ENCODE measurements at regions not wholly inside any gene's neighbourhood (a gene's known extent, or its start where the extent isn't known, plus 50 kb on each side); places are given as distances from the start of the nearest gene placed in this dataset.

GRCh38 chrX:9338986-9339385, 125.9 kb upstream of the TBL1X start:
- H3K79me1 ChIP-seq (ENCODE audit: low read length) = no peaks in the 10 kb centered on the region
- H3K27ac ChIP-seq (ENCODE audit: low read depth, low read length) = no peak overlapping the region
- H3K4ac ChIP-seq (ENCODE audit: low read depth, low read length) = no peak overlapping the region
- no peak overlapping the region for H3K9ac ChIP-seq (ENCODE audit: low read length)
- H3K4me2 ChIP-seq (ENCODE audit: low read length) = no peak overlapping the region
- no peak overlapping the region for H2BK5ac ChIP-seq (ENCODE audit: low read length)
- H3K36me3 ChIP-seq (ENCODE audit: control insufficient read depth, insufficient read depth, low read length) = no peaks in the 10 kb centered on the region
- H4K8ac ChIP-seq (ENCODE audit: low read depth, low read length) = no peak overlapping the region
- DNase-seq = no peak
- no peak overlapping the region for H4K5ac ChIP-seq (ENCODE audit: low read length)
- no peaks in the 10 kb centered on the region for H3K79me2 ChIP-seq (ENCODE audit: control insufficient read depth, insufficient read depth, low read length)
- H3K27me3 ChIP-seq (ENCODE audit: insufficient read depth, low read length, poor library complexity) = no peaks in the 10 kb centered on the region
- H3K4me3 ChIP-seq (ENCODE audit: low read length) = no peak overlapping the region
- no peak overlapping the region for H3K56ac ChIP-seq (ENCODE audit: low read length)
- no CpG with 5 or more reads among the region's 10 CpGs for WGBS (ENCODE audit: extremely low coverage, insufficient coverage, low lambda C conversion rate)
- H3K23ac ChIP-seq (ENCODE audit: low read length) = no peak overlapping the region
- H2BK120ac ChIP-seq (ENCODE audit: low read depth, low read length) = no peak overlapping the region
- no peak overlapping the region for H3K18ac ChIP-seq (ENCODE audit: low read length)
- H2BK15ac ChIP-seq (replicated peaks; ENCODE audit: low read depth) = no peak overlapping the region
- no peak overlapping the region for H2AK5ac ChIP-seq (ENCODE audit: low read length)
- H3K4me1 ChIP-seq (ENCODE audit: control insufficient read depth, low read depth, low read length) = no peaks in the 10 kb centered on the region

GRCh38 chrX:9339603-9340491, 125.0 kb upstream of the TBL1X start:
- H3K27ac ChIP-seq (ENCODE audit: low read depth, low read length) = no peak overlapping the region
- H3K79me1 ChIP-seq (ENCODE audit: low read length) = no peaks in the 10 kb centered on the region
- no peaks in the 10 kb centered on the region for H3K36me3 ChIP-seq (ENCODE audit: control insufficient read depth, insufficient read depth, low read length)
- no peak overlapping the region for H2BK120ac ChIP-seq (ENCODE audit: low read depth, low read length)
- H3K4me2 ChIP-seq (ENCODE audit: low read length) = no peak overlapping the region
- H3K9ac ChIP-seq (ENCODE audit: low read length) = no peak overlapping the region
- WGBS (ENCODE audit: extremely low coverage, insufficient coverage, low lambda C conversion rate) = no CpG with 5 or more reads among the region's 13 CpGs
- no peaks in the 10 kb centered on the region for H3K79me2 ChIP-seq (ENCODE audit: control insufficient read depth, insufficient read depth, low read length)
- no peak overlapping the region for H3K56ac ChIP-seq (ENCODE audit: low read length)
- no peak for DNase-seq
- H3K4me1 ChIP-seq (ENCODE audit: control insufficient read depth, low read depth, low read length) = no peaks in the 10 kb centered on the region
- no peak overlapping the region for H3K4me3 ChIP-seq (ENCODE audit: low read length)
- H2BK15ac ChIP-seq (replicated peaks; ENCODE audit: low read depth) = no peak overlapping the region
- H4K8ac ChIP-seq (ENCODE audit: low read depth, low read length) = no peak overlapping the region
- no peak overlapping the region for H3K23ac ChIP-seq (ENCODE audit: low read length)
- H3K18ac ChIP-seq (ENCODE audit: low read length) = no peak overlapping the region
- no peaks in the 10 kb centered on the region for H3K27me3 ChIP-seq (ENCODE audit: insufficient read depth, low read length, poor library complexity)
- H2AK5ac ChIP-seq (ENCODE audit: low read length) = no peak overlapping the region
- H3K4ac ChIP-seq (ENCODE audit: low read depth, low read length) = no peak overlapping the region
- H2BK5ac ChIP-seq (ENCODE audit: low read length) = no peak overlapping the region
- no peak overlapping the region for H4K5ac ChIP-seq (ENCODE audit: low read length)

- Histone ChIP-seq H2BK15ac (replicated peaks; ENCODE audit: low read depth) (no peak overlapping the region), H3K4ac (ENCODE audit: low read depth, low read length) (no peak overlapping the region), H4K5ac (ENCODE audit: low read length) (no peak overlapping the region), H3K4me2 (ENCODE audit: low read length) (no peak overlapping the region), H2AK5ac (ENCODE audit: low read length) (no peak overlapping the region), H3K23ac (ENCODE audit: low read length) (no peak overlapping the region), H3K18ac (ENCODE audit: low read length) (peak overlapping the region; percentile 90), H3K79me2 (ENCODE audit: control insufficient read depth, insufficient read depth, low read length) (no peaks in the 10 kb centered on the region), H2BK120ac (ENCODE audit: low read depth, low read length) (peak overlapping the region; percentile 82), H3K27ac (ENCODE audit: low read depth, low read length) (no peak overlapping the region), H3K4me1 (ENCODE audit: control insufficient read depth, low read depth, low read length) (no peaks in the 10 kb centered on the region), H3K4me3 (ENCODE audit: low read length) (no peak overlapping the region), H3K56ac (ENCODE audit: low read length) (peak overlapping the region; percentile 5), H3K36me3 (ENCODE audit: control insufficient read depth, insufficient read depth, low read length) (no peaks in the 10 kb centered on the region), H4K8ac (ENCODE audit: low read depth, low read length) (no peak overlapping the region), H3K27me3 (ENCODE audit: insufficient read depth, low read length, poor library complexity) (no peaks in the 10 kb centered on the region), H3K9ac (ENCODE audit: low read length) (no peak overlapping the region), H2BK5ac (ENCODE audit: low read length) (no peak overlapping the region), H3K79me1 (ENCODE audit: low read length) (no peaks in the 10 kb centered on the region)
- no CpG with 5 or more reads among the region's 16 CpGs for WGBS (ENCODE audit: extremely low coverage, insufficient coverage, low lambda C conversion rate)
- DNase-seq = peak; percentile 47
Measured at GRCh38 chrX:9340598-9341290, 124.1 kb upstream of the TBL1X start.

GRCh38 chrX:9341291-9342201, 123.3 kb upstream of the TBL1X start:
- Histone ChIP-seq H3K36me3 (ENCODE audit: control insufficient read depth, insufficient read depth, low read length) (no peaks in the 10 kb centered on the region), H3K27ac (ENCODE audit: low read depth, low read length) (no peak overlapping the region), H3K18ac (ENCODE audit: low read length) (peak overlapping the region; percentile 90), H3K4me1 (ENCODE audit: control insufficient read depth, low read depth, low read length) (no peaks in the 10 kb centered on the region), H3K9ac (ENCODE audit: low read length) (no peak overlapping the region), H2BK5ac (ENCODE audit: low read length) (no peak overlapping the region), H2AK5ac (ENCODE audit: low read length) (no peak overlapping the region), H2BK120ac (ENCODE audit: low read depth, low read length) (peak overlapping the region; percentile 73), H3K4me2 (ENCODE audit: low read length) (no peak overlapping the region), H2BK15ac (replicated peaks; ENCODE audit: low read depth) (no peak overlapping the region), H4K8ac (ENCODE audit: low read depth, low read length) (no peak overlapping the region), H3K56ac (ENCODE audit: low read length) (peak overlapping the region; percentile 3), H3K79me2 (ENCODE audit: control insufficient read depth, insufficient read depth, low read length) (no peaks in the 10 kb centered on the region), H3K23ac (ENCODE audit: low read length) (no peak overlapping the region), H3K27me3 (ENCODE audit: insufficient read depth, low read length, poor library complexity) (no peaks in the 10 kb centered on the region), H3K4me3 (ENCODE audit: low read length) (no peak overlapping the region), H3K79me1 (ENCODE audit: low read length) (no peaks in the 10 kb centered on the region), H4K5ac (ENCODE audit: low read length) (no peak overlapping the region), H3K4ac (ENCODE audit: low read depth, low read length) (no peak overlapping the region)
- WGBS (ENCODE audit: extremely low coverage, insufficient coverage, low lambda C conversion rate) = no CpG with 5 or more reads among the region's 15 CpGs
- peak; percentile 47 for DNase-seq

GRCh38 chrX:9342561-9343051, 122.3 kb upstream of the TBL1X start:
- no peak overlapping the region for H2AK5ac ChIP-seq (ENCODE audit: low read length)
- H3K4ac ChIP-seq (ENCODE audit: low read depth, low read length) = no peak overlapping the region
- H3K18ac ChIP-seq (ENCODE audit: low read length) = peak overlapping the region; percentile 23
- H3K79me1 ChIP-seq (ENCODE audit: low read length) = no peaks in the 10 kb centered on the region
- no peak overlapping the region for H3K27ac ChIP-seq (ENCODE audit: low read depth, low read length)
- H2BK15ac ChIP-seq (replicated peaks; ENCODE audit: low read depth) = no peak overlapping the region
- peak overlapping the region; percentile 59 for H3K4me2 ChIP-seq (ENCODE audit: low read length)
- H3K9ac ChIP-seq (ENCODE audit: low read length) = peak overlapping the region; percentile 50
- H3K56ac ChIP-seq (ENCODE audit: low read length) = peak overlapping the region; percentile 74
- no peak overlapping the region for H3K23ac ChIP-seq (ENCODE audit: low read length)
- no peaks in the 10 kb centered on the region for H3K27me3 ChIP-seq (ENCODE audit: insufficient read depth, low read length, poor library complexity)
- no peaks in the 10 kb centered on the region for H3K79me2 ChIP-seq (ENCODE audit: control insufficient read depth, insufficient read depth, low read length)
- no peaks in the 10 kb centered on the region for H3K36me3 ChIP-seq (ENCODE audit: control insufficient read depth, insufficient read depth, low read length)
- H2BK5ac ChIP-seq (ENCODE audit: low read length) = no peak overlapping the region
- H3K4me3 ChIP-seq (ENCODE audit: low read length) = peak overlapping the region; percentile 36
- no peak overlapping the region for H2BK120ac ChIP-seq (ENCODE audit: low read depth, low read length)
- peak; percentile 91 for DNase-seq
- WGBS (ENCODE audit: extremely low coverage, insufficient coverage, low lambda C conversion rate) = no CpG with 5 or more reads among the region's 25 CpGs
- no peak overlapping the region for H4K5ac ChIP-seq (ENCODE audit: low read length)
- H3K4me1 ChIP-seq (ENCODE audit: control insufficient read depth, low read depth, low read length) = no peaks in the 10 kb centered on the region
- no peak overlapping the region for H4K8ac ChIP-seq (ENCODE audit: low read depth, low read length)

Measured in mesendoderm (in vitro differentiated cells).